Calu3 (cell line): ENCODE measurements at regions not wholly inside any gene's neighbourhood (a gene's known extent, or its start where the extent isn't known, plus 50 kb on each side); places are given as distances from the start of the nearest gene placed in this dataset.

ENCODE experiments used
- BruUV-seq: library from RNA; stranded (reverse); fragments of 400-500 nt; replicated peaks from 2 replicates; lab custom pipeline; 2021; lab: Mats Ljungman, UMichigan
- CTCF ChIA-PET: fragments of 300-600 bp; sonication (Branson Sonifier 250); formaldehyde crosslinking; loops from one replicate; lab custom pipeline; 2022; ENCODE audit warnings: antibody characterized with exemption; lab: Charles Lee
- DNase-seq: peaks from one replicate; pipeline ENCODE4 v3.0.0; 2022
- H3K27ac Mint-ChIP-seq: one replicate; pipeline ENCODE4 v1.8.0; 2022; ENCODE audit warnings: mixed read lengths; ENCODE audit not compliant: unreplicated experiment
- H3K27me3 Mint-ChIP-seq: one replicate; pipeline ENCODE4 v1.8.0; 2022; ENCODE audit warnings: mixed read lengths; ENCODE audit not compliant: unreplicated experiment
- H3K36me3 Mint-ChIP-seq: one replicate; pipeline ENCODE4 v1.8.0; 2022; ENCODE audit warnings: mild to moderate bottlenecking, moderate library complexity, mixed read lengths; ENCODE audit not compliant: insufficient read depth, unreplicated experiment
- H3K4me1 Mint-ChIP-seq: one replicate; pipeline ENCODE4 v1.8.0; 2022; ENCODE audit warnings: mild to moderate bottlenecking, low read depth, mixed read lengths; ENCODE audit not compliant: unreplicated experiment
- H3K4me3 Mint-ChIP-seq: one replicate; pipeline ENCODE4 v1.8.0; 2022; ENCODE audit warnings: mild to moderate bottlenecking, low read depth, moderate library complexity, mixed read lengths; ENCODE audit not compliant: unreplicated experiment
- H3K9me3 Mint-ChIP-seq: one replicate; pipeline ENCODE4 v1.8.0; 2022; ENCODE audit warnings: low read depth, mixed read lengths; ENCODE audit not compliant: unreplicated experiment
- intact Hi-C: fragments of 100-400 bp; cut with micrococcal nuclease; formaldehyde crosslinking; loops from one replicate; pipeline ENCODE4 v1.10.0; 2022; ENCODE audit not compliant: unreplicated experiment
- TF ChIP-seq, protein P1 (sequence below): fragments of 200-600 bp; IDR thresholded peaks from one replicate; pipeline ENCODE4 v1.8.0; 2022; ENCODE audit warnings: antibody characterized with exemption; ENCODE audit not compliant: unreplicated experiment

DNA sequence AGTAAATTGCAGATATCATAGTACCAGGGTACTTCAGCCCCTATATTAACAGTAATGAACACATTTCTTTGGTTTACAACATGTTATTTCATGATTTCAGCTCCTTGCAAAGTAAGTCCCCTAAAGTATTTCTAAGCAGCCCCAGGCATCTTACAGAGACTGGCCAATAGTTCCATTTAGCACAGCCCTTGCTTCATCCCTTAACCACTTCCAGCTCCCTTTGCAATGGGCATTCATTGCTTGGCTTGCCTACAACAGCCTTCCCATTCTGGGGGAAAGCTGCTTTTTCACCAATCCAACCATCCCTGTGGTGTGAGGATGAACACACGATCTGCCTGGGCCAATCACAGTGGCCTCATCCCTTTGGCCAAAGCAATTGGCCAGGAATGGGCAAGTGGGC lies 67.2 kb upstream of the XCR1 start:
- peaks cover 3% of the 10 kb centered on the region for H3K9me3 Mint-ChIP-seq
- intact Hi-C loops: loop anchor here (5.0 kb wide), 1 partner anchor 68 kb away; no protein-coding TSS in a partner anchor
- no peaks in the 10 kb centered on the region for H3K36me3 Mint-ChIP-seq
- H3K4me1 Mint-ChIP-seq: peaks cover 55% of the 10 kb centered on the region
- CTCF ChIA-PET: interaction anchor here (1.1 kb wide), 1 partner anchor 10 kb away, joined by 3 read pairs; no protein-coding TSS in a partner anchor
- no TSS peak for BruUV-seq
- H3K4me3 Mint-ChIP-seq: no peak overlapping the region
- no peak for DNase-seq
- H3K27me3 Mint-ChIP-seq: no peaks in the 10 kb centered on the region
- TF ChIP-seq, protein P1, sequence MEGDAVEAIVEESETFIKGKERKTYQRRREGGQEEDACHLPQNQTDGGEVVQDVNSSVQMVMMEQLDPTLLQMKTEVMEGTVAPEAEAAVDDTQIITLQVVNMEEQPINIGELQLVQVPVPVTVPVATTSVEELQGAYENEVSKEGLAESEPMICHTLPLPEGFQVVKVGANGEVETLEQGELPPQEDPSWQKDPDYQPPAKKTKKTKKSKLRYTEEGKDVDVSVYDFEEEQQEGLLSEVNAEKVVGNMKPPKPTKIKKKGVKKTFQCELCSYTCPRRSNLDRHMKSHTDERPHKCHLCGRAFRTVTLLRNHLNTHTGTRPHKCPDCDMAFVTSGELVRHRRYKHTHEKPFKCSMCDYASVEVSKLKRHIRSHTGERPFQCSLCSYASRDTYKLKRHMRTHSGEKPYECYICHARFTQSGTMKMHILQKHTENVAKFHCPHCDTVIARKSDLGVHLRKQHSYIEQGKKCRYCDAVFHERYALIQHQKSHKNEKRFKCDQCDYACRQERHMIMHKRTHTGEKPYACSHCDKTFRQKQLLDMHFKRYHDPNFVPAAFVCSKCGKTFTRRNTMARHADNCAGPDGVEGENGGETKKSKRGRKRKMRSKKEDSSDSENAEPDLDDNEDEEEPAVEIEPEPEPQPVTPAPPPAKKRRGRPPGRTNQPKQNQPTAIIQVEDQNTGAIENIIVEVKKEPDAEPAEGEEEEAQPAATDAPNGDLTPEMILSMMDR: no peak
- no peak overlapping the region for H3K27ac Mint-ChIP-seq

DNA sequence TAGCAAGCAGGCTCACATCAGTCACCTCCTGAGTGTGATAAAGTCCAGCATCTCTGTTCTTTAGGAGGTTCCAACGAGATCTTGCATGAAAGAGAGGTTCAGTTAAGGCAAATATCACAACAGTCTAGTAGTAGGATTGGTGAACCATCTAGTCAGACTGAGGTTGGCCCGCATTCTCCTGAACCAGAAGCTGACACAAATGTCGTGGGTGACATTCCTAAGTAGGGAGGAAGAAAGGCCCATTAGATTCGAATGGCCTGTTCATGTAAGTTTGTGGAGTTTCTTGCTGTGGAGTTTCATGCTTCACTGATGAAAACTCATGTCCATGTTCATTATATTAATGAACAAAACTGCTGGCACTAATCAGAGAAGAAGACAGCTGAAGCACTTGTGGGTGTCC lies 66.7 kb upstream of the XCR1 start:
- Mint-ChIP-seq H3K27me3 (no peaks in the 10 kb centered on the region), H3K36me3 (no peaks in the 10 kb centered on the region), H3K27ac (no peak overlapping the region), H3K4me1 (peaks cover 60% of the 10 kb centered on the region), H3K9me3 (peaks cover 3% of the 10 kb centered on the region), H3K4me3 (no peak overlapping the region)
- no TSS peak for BruUV-seq
- CTCF ChIA-PET: no interaction called here
- TF ChIP-seq, protein P1: no peak
- no peak for DNase-seq
- intact Hi-C loops: loop anchor here (5.0 kb wide), 1 partner anchor 68 kb away; no protein-coding TSS in a partner anchor

DNA sequence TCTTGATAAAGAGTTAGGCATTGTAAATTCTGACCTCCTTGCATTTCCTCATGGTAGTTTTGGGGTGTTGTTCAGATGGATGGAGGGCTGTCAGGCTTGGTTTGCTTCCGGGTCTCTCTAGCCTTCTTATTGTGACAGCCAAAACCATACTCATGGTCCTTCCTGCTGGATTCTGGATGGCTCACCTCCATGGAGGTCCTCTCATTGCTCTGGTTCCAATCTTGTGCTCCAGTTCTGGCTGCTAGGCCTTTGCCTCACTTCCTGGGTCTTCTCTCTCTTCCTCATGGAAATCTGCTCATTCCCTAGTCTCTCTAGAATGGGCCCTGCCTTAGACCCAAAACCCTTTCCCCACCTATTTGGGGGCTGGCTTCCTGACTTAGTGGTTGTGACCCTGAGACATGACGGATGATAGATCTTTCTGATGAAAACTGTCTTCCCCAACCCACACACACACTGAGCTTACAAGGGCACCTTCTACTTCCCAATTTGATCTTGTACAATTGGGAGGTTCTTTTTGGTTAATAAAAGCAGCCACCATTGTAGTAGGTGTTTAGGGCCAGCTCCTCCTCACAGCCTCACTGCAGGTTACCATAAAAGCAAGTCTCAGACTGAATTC lies 66.2 kb upstream of the XCR1 start:
- intact Hi-C loops: loop anchor here (5.0 kb wide), 1 partner anchor 69 kb away; no protein-coding TSS in a partner anchor
- peaks cover 3% of the 10 kb centered on the region for H3K9me3 Mint-ChIP-seq
- peak overlapping the region; percentile 85 for H3K27ac Mint-ChIP-seq
- TF ChIP-seq, protein P1: no peak
- no peak overlapping the region for H3K4me3 Mint-ChIP-seq
- DNase-seq: no peak
- CTCF ChIA-PET: interaction anchor here (1.7 kb wide), 1 partner anchor 115 kb away, joined by 6 read pairs; the partner anchor contains the start of gene CCR1
- no peaks in the 10 kb centered on the region for H3K27me3 Mint-ChIP-seq
- no peaks in the 10 kb centered on the region for H3K36me3 Mint-ChIP-seq
- BruUV-seq: no TSS peak
- H3K4me1 Mint-ChIP-seq: peaks cover 60% of the 10 kb centered on the region

DNA sequence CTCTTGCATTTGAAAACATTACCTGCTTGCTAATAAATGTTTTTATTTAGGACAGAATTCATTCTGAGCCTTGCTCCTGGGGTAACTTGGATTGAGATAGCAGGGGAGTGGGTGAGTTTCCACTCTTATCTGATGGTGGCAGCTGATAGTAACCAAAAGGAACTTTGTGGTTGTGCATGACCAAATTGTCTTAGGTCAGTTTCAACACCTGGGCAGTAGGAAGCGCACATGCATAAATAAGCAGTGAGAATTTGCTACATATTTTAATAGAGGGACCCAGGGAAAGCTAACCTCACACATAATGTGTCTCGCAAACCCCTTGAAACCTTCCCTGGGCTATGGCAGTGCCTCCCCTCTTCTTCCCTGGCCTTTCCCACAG lies 65.4 kb upstream of the XCR1 start:
- no peaks in the 10 kb centered on the region for H3K27me3 Mint-ChIP-seq
- DNase-seq: no peak
- peak overlapping the region; percentile 85 for H3K27ac Mint-ChIP-seq
- no peaks in the 10 kb centered on the region for H3K36me3 Mint-ChIP-seq
- H3K4me3 Mint-ChIP-seq: no peak overlapping the region
- intact Hi-C loops: loop anchor here (5.0 kb wide), 1 partner anchor 70 kb away; no protein-coding TSS in a partner anchor
- H3K4me1 Mint-ChIP-seq: peaks cover 52% of the 10 kb centered on the region
- TF ChIP-seq, protein P1: no peak
- H3K9me3 Mint-ChIP-seq: peaks cover 3% of the 10 kb centered on the region
- CTCF ChIA-PET: interaction anchor here (1.0 to 1.7 kb wide), 2 partner anchors 70 to 115 kb away, joined by 3 to 6 read pairs; partner anchors contain the start of gene CCR1
- BruUV-seq: no TSS peak
